Stomach (tissue), 4 donors: ENCODE measurements at regions not wholly inside any gene's neighbourhood (a gene's known extent, or its start where the extent isn't known, plus 50 kb on each side); places are given as distances from the start of the nearest gene placed in this dataset.

Experiments
- CTCF ChIP-seq, 7 experiments: fragments of 450-650 bp in 4 of 7; fragments of 200-600 bp in 3 of 7; sonication (generic) in 3 of 7; IDR thresholded peaks; one replicate each; pipeline ENCODE4 v1.5.1; 2016 to 2019; ENCODE audit warnings: antibody characterized with exemption in 7 of 7, control low read depth in 2 of 7, mild to moderate bottlenecking in 1 of 7
- EP300 ChIP-seq: sonication (generic); formaldehyde crosslinking; IDR thresholded peaks from one replicate; pipeline ENCODE4 v1.6.1; 2017; ENCODE audit warnings: antibody characterized with exemption
- POLR2A ChIP-seq, 4 donors: fragments of 450-650 bp; IDR thresholded peaks; one replicate each; pipeline ENCODE4 v1.6.1; 2016; ENCODE audit warnings: antibody characterized with exemption in 4 of 4, control low read depth in 2 of 4, mild to moderate bottlenecking in 1 of 4, moderate library complexity in 1 of 4

- TF ChIP-seq CTCF (IDR thresholded peaks at IDR 0.05) (no peak), EP300 (no peak), POLR2A (IDR thresholded peaks at IDR 0.05) (no peak)
These were observed 143.8 kb downstream of the TEX36 start for GRCh38 chr10:125538947-125539731.
